ENCODE measurements at regions not wholly inside any gene's neighbourhood (a gene's known extent, or its start where the extent isn't known, plus 50 kb on each side); places are given as distances from the start of the nearest gene placed in this dataset.

GRCh38 chr11:70585236-70585545 lies 186.9 kb downstream of the CTTN start:
- TF ChIP-seq CTCF (IDR thresholded peaks at IDR 0.05) (no peak), ZFX (IDR thresholded peaks at IDR 0.05; ENCODE audit: borderline replicate concordance) (no peak)
